ENCODE measurements at regions not wholly inside any gene's neighbourhood (a gene's known extent, or its start where the extent isn't known, plus 50 kb on each side); places are given as distances from the start of the nearest gene placed in this dataset.

DNA sequence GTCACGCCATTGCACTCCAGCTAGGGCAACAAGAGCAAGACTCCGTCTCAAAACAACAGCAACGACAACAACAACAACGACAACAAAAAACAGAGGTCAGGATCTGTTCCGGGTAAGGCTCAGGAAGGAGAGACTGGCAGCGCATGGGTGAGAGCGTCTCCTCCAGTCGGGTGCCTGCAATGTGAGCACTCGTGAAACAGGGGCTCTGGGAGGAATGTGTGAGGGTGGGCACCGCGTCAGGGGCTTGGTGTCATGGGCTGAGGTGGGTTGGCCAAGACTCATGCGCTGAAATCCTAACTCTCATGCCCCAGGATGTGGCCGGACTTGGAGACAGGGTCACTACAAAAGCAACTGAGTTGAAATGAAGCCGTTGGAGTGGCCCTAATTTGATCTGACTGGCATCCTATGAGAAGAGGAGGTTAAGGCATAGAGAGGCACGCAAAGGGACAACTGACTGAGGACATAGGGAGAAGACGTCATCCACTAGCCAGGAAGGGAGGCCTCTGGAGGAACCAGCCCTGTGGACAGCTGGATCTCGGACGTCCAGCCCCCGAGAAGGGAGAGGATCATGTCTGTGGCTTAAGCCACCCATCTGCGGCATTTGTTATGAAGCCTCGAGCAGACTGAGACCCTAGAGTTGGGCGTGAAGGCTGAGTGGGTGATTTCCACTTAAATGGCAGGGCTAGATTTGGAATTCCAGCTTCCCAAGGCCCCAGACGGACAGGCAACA, 241.5 kb upstream of the PITRM1 start:
- TF ChIP-seq, protein P1, sequence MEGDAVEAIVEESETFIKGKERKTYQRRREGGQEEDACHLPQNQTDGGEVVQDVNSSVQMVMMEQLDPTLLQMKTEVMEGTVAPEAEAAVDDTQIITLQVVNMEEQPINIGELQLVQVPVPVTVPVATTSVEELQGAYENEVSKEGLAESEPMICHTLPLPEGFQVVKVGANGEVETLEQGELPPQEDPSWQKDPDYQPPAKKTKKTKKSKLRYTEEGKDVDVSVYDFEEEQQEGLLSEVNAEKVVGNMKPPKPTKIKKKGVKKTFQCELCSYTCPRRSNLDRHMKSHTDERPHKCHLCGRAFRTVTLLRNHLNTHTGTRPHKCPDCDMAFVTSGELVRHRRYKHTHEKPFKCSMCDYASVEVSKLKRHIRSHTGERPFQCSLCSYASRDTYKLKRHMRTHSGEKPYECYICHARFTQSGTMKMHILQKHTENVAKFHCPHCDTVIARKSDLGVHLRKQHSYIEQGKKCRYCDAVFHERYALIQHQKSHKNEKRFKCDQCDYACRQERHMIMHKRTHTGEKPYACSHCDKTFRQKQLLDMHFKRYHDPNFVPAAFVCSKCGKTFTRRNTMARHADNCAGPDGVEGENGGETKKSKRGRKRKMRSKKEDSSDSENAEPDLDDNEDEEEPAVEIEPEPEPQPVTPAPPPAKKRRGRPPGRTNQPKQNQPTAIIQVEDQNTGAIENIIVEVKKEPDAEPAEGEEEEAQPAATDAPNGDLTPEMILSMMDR (IDR thresholded peaks at IDR 0.05) = no peak
- TF ChIP-seq POLR2A (IDR thresholded peaks at IDR 0.05) = no peak

Data from heart left ventricle (tissue), 13 donors.